Mucosa of stomach (tissue), 1 donor: ENCODE measurements at regions not wholly inside any gene's neighbourhood (a gene's known extent, or its start where the extent isn't known, plus 50 kb on each side); places are given as distances from the start of the nearest gene placed in this dataset.

Experiments used
- H3K27me3 ChIP-seq: one replicate; pipeline ENCODE4 v1.7.0; 2013; ENCODE audit warnings: mild to moderate bottlenecking, low read length; ENCODE audit not compliant: control insufficient read depth, insufficient read depth
- H3K36me3 ChIP-seq: one replicate; pipeline ENCODE4 v1.7.0; 2013; ENCODE audit warnings: low read length; ENCODE audit not compliant: control insufficient read depth, insufficient read depth
- H3K4me1 ChIP-seq: one replicate; pipeline ENCODE4 v1.7.0; 2013; ENCODE audit warnings: mild to moderate bottlenecking, low read length; ENCODE audit not compliant: control insufficient read depth, insufficient read depth
- H3K4me3 ChIP-seq: one replicate; pipeline ENCODE4 v1.7.0; 2013; ENCODE audit warnings: low read length
- H3K9ac ChIP-seq: one replicate; pipeline ENCODE4 v1.7.0; 2013; ENCODE audit warnings: mild to moderate bottlenecking, low read length, moderate library complexity
- H3K9me3 ChIP-seq: one replicate; pipeline ENCODE4 v1.7.0; 2013; ENCODE audit warnings: mild to moderate bottlenecking, low read length, moderate library complexity; ENCODE audit not compliant: control insufficient read depth
- donor health status: Pancreatic carcinoma.

GRCh38 chr2:163198007-163198406 lies 359.4 kb upstream of the KCNH7 start:
- Histone ChIP-seq H3K4me3 (no peak overlapping the region), H3K9me3 (no peaks in the 10 kb centered on the region), H3K36me3 (no peaks in the 10 kb centered on the region), H3K9ac (no peak overlapping the region), H3K4me1 (no peaks in the 10 kb centered on the region), H3K27me3 (no peaks in the 10 kb centered on the region)

GRCh38 chr2:163191372-163191771 lies 352.8 kb upstream of the KCNH7 start:
- H3K4me1 ChIP-seq = no peaks in the 10 kb centered on the region
- H3K4me3 ChIP-seq = no peak overlapping the region
- H3K36me3 ChIP-seq = no peaks in the 10 kb centered on the region
- no peaks in the 10 kb centered on the region for H3K9me3 ChIP-seq
- no peak overlapping the region for H3K9ac ChIP-seq
- no peaks in the 10 kb centered on the region for H3K27me3 ChIP-seq

GRCh38 chr2:163187995-163188655 lies 349.6 kb upstream of the KCNH7 start:
- no peaks in the 10 kb centered on the region for H3K9me3 ChIP-seq
- H3K9ac ChIP-seq = no peak overlapping the region
- H3K4me3 ChIP-seq = no peak overlapping the region
- H3K4me1 ChIP-seq = no peaks in the 10 kb centered on the region
- no peaks in the 10 kb centered on the region for H3K27me3 ChIP-seq
- H3K36me3 ChIP-seq = no peaks in the 10 kb centered on the region

- no peaks in the 10 kb centered on the region for H3K27me3 ChIP-seq
- H3K4me1 ChIP-seq = no peaks in the 10 kb centered on the region
- no peaks in the 10 kb centered on the region for H3K9me3 ChIP-seq
- H3K9ac ChIP-seq = no peak overlapping the region
- H3K36me3 ChIP-seq = no peaks in the 10 kb centered on the region
- no peak overlapping the region for H3K4me3 ChIP-seq
These were observed 348.6 kb upstream of the KCNH7 start for GRCh38 chr2:163187119-163187518.

GRCh38 chr2:163185160-163185559 lies 346.6 kb upstream of the KCNH7 start:
- H3K4me1 ChIP-seq = no peaks in the 10 kb centered on the region
- H3K27me3 ChIP-seq = no peaks in the 10 kb centered on the region

GRCh38 chr2:163182764-163183354 lies 344.3 kb upstream of the KCNH7 start:
- no peak overlapping the region for H3K9ac ChIP-seq
- no peaks in the 10 kb centered on the region for H3K27me3 ChIP-seq
- no peak overlapping the region for H3K4me3 ChIP-seq
- H3K9me3 ChIP-seq = no peaks in the 10 kb centered on the region
- no peaks in the 10 kb centered on the region for H3K36me3 ChIP-seq
- no peaks in the 10 kb centered on the region for H3K4me1 ChIP-seq

More at GRCh38 chr2:163185160-163185559, 346.6 kb upstream of the KCNH7 start:
- no peaks in the 10 kb centered on the region for H3K36me3 ChIP-seq
- H3K4me3 ChIP-seq = no peak overlapping the region
- H3K9me3 ChIP-seq = no peaks in the 10 kb centered on the region
- no peak overlapping the region for H3K9ac ChIP-seq

- Histone ChIP-seq H3K9me3 (no peaks in the 10 kb centered on the region), H3K4me1 (no peaks in the 10 kb centered on the region), H3K36me3 (no peaks in the 10 kb centered on the region), H3K9ac (no peak overlapping the region), H3K27me3 (no peaks in the 10 kb centered on the region), H3K4me3 (no peak overlapping the region)
These were observed 339.0 kb upstream of the KCNH7 start for GRCh38 chr2:163177592-163177991.

GRCh38 chr2:163175294-163175693 lies 336.7 kb upstream of the KCNH7 start:
- Histone ChIP-seq H3K27me3 (no peaks in the 10 kb centered on the region), H3K4me1 (no peaks in the 10 kb centered on the region), H3K36me3 (no peaks in the 10 kb centered on the region), H3K4me3 (no peak overlapping the region), H3K9me3 (no peaks in the 10 kb centered on the region), H3K9ac (no peak overlapping the region)

- no peak overlapping the region for H3K4me3 ChIP-seq
- no peaks in the 10 kb centered on the region for H3K4me1 ChIP-seq
- no peak overlapping the region for H3K9ac ChIP-seq
- no peaks in the 10 kb centered on the region for H3K9me3 ChIP-seq
- no peaks in the 10 kb centered on the region for H3K36me3 ChIP-seq
- H3K27me3 ChIP-seq = no peaks in the 10 kb centered on the region
These were observed 335.0 kb upstream of the KCNH7 start for GRCh38 chr2:163173591-163173990.

- Histone ChIP-seq H3K4me1 (no peaks in the 10 kb centered on the region), H3K27me3 (no peaks in the 10 kb centered on the region), H3K9ac (no peak overlapping the region), H3K9me3 (no peaks in the 10 kb centered on the region), H3K4me3 (no peak overlapping the region), H3K36me3 (no peaks in the 10 kb centered on the region)
These were observed 333.4 kb upstream of the KCNH7 start for GRCh38 chr2:163171786-163172530.

- Histone ChIP-seq H3K27me3 (no peaks in the 10 kb centered on the region), H3K4me1 (no peaks in the 10 kb centered on the region), H3K36me3 (no peaks in the 10 kb centered on the region), H3K4me3 (no peak overlapping the region), H3K9ac (no peak overlapping the region), H3K9me3 (no peaks in the 10 kb centered on the region)
These were observed 319.4 kb upstream of the KCNH7 start for GRCh38 chr2:163157891-163158496.

- Histone ChIP-seq H3K4me1 (no peaks in the 10 kb centered on the region), H3K9ac (no peak overlapping the region), H3K9me3 (no peaks in the 10 kb centered on the region), H3K36me3 (no peaks in the 10 kb centered on the region), H3K4me3 (no peak overlapping the region), H3K27me3 (no peaks in the 10 kb centered on the region)
These were observed 318.8 kb upstream of the KCNH7 start for GRCh38 chr2:163157411-163157810.
